A673 (cell line): ENCODE measurements at regions not wholly inside any gene's neighbourhood (a gene's known extent, or its start where the extent isn't known, plus 50 kb on each side); places are given as distances from the start of the nearest gene placed in this dataset.

Experiments
- BruUV-seq: library from RNA; stranded (reverse); fragments of 400-500 nt; replicated peaks from 2 replicates; lab custom pipeline; 2021; lab: Mats Ljungman, UMichigan
- CTCF ChIA-PET: fragments of 300-600 bp; sonication (Branson Sonifier 250); formaldehyde crosslinking; loops from one replicate; lab custom pipeline; 2022; ENCODE audit warnings: antibody characterized with exemption; lab: Charles Lee
- POLR2A ChIA-PET: fragments of 300-600 bp; sonication (Branson Sonifier 250); formaldehyde crosslinking; loops from one replicate; lab custom pipeline; 2022; ENCODE audit warnings: antibody characterized with exemption; ENCODE audit not compliant: low non-redundant PET; lab: Charles Lee
- DNase-seq: peaks from one replicate; pipeline ENCODE4 v3.0.0-alpha.2; 2015; ENCODE audit warnings: low spot score
- H3K27ac ChIP-seq: fragments of 200-600 bp; sonication (generic); 2 replicates; pipeline ENCODE4 v1.5.1; 2016; ENCODE audit warnings: mixed run types, low read depth, mild to moderate bottlenecking, mixed read lengths, antibody characterized with exemption, low read length; ENCODE audit not compliant: poor library complexity, severe bottlenecking
- H3K27me3 ChIP-seq: fragments of 200-600 bp; sonication (generic); replicated peaks from 2 replicates; pipeline ENCODE4 v1.6.1; 2017; ENCODE audit warnings: mixed run types, low read depth, mild to moderate bottlenecking, mixed read lengths, antibody characterized with exemption, low read length; ENCODE audit not compliant: insufficient read depth, poor library complexity
- H3K36me3 ChIP-seq: fragments of 200-600 bp; sonication (generic); 2 replicates; pipeline ENCODE4 v1.6.1; 2016; ENCODE audit warnings: mixed run types, mild to moderate bottlenecking, mixed read lengths, antibody characterized with exemption, low read length; ENCODE audit not compliant: insufficient read depth, poor library complexity, severe bottlenecking
- H3K4me1 ChIP-seq: fragments of 200-600 bp; sonication (generic); 2 replicates; pipeline ENCODE4 v1.6.1; 2017; ENCODE audit warnings: mixed run types, mild to moderate bottlenecking, mixed read lengths, antibody characterized with exemption, low read length; ENCODE audit not compliant: insufficient read depth, poor library complexity, severe bottlenecking
- H3K4me3 ChIP-seq: fragments of 200-600 bp; sonication (generic); 2 replicates; pipeline ENCODE4 v1.5.1; 2016; ENCODE audit warnings: low read depth, mixed run types, mild to moderate bottlenecking, mixed read lengths, low read length; ENCODE audit not compliant: poor library complexity, severe bottlenecking
- H3K9me3 ChIP-seq: fragments of 200-600 bp; sonication (generic); 2 replicates; pipeline ENCODE4 v1.6.1; 2016; ENCODE audit warnings: mixed run types, low read depth, mild to moderate bottlenecking, mixed read lengths, antibody characterized with exemption, low read length; ENCODE audit not compliant: poor library complexity, severe bottlenecking
- EZH2 ChIP-seq: fragments of 200-600 bp; sonication (generic); IDR thresholded peaks from 2 replicates; pipeline ENCODE4 v1.6.1; 2017; ENCODE audit warnings: borderline replicate concordance, low read depth, mild to moderate bottlenecking, mixed read lengths, antibody characterized with exemption, low read length; ENCODE audit not compliant: poor library complexity, severe bottlenecking
- intact Hi-C: fragments of 100-400 bp; cut with micrococcal nuclease; formaldehyde crosslinking; loops from one replicate; pipeline ENCODE4 v1.10.0; 2022; ENCODE audit not compliant: unreplicated experiment
- TF ChIP-seq, protein P1 (sequence below): fragments of 300-800, 200-600 bp; sonication (generic); conservative IDR thresholded peaks from 2 replicates; pipeline ENCODE4 v1.5.1; 2017; ENCODE audit warnings: low read depth, mild to moderate bottlenecking, antibody characterized with exemption, low read length, moderate library complexity, mixed read lengths

DNA sequence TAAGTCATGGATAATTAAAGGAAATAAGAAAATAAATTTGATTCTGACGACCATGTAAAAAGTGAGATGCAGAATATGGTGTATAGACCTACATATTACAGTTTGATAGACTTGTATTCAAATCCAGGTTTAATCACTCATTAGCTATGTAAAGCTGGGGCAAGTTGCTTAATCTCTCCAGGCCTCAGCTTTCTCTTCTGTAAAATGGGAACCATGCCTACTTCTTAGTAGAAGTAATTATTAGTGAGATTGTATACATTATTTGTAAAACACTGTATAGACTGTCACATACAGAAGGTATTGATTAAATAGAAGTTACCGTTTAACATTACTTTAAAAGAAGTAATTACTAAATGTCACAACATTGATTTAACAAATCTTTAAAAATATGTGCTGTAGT, 392.2 kb downstream of the STK39 start:
- intact Hi-C loops: no loop called here
- ChIA-PET CTCF (no interaction called here), POLR2A (no interaction called here)
- no TSS peak for BruUV-seq
- no peaks in the 10 kb centered on the region for H3K9me3 ChIP-seq
- no peaks in the 10 kb centered on the region for H3K27me3 ChIP-seq
- TF ChIP-seq, protein P1, sequence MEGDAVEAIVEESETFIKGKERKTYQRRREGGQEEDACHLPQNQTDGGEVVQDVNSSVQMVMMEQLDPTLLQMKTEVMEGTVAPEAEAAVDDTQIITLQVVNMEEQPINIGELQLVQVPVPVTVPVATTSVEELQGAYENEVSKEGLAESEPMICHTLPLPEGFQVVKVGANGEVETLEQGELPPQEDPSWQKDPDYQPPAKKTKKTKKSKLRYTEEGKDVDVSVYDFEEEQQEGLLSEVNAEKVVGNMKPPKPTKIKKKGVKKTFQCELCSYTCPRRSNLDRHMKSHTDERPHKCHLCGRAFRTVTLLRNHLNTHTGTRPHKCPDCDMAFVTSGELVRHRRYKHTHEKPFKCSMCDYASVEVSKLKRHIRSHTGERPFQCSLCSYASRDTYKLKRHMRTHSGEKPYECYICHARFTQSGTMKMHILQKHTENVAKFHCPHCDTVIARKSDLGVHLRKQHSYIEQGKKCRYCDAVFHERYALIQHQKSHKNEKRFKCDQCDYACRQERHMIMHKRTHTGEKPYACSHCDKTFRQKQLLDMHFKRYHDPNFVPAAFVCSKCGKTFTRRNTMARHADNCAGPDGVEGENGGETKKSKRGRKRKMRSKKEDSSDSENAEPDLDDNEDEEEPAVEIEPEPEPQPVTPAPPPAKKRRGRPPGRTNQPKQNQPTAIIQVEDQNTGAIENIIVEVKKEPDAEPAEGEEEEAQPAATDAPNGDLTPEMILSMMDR: no peak
- no peak overlapping the region for H3K27ac ChIP-seq
- H3K36me3 ChIP-seq: no peaks in the 10 kb centered on the region
- no peaks in the 10 kb centered on the region for H3K4me1 ChIP-seq
- no peak overlapping the region for H3K4me3 ChIP-seq
- no peak for DNase-seq

DNA sequence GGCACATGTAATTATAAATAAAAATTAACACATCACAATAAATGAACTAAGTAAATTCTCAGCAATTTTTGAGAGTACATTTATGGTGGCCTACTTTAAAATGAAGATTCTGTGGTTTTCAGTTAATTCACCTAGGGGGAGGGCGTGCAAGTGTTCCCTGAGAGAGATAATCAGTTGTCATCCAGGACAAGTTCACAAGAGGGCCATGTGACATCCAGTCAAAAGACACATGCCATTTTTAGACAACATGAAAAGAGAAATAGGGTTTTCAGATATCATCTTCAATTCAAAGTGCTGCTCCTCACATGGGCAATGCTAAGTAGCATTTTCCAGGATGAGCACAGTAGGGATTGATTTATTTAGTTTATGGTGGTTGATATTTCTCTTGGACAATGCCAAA, 393.7 kb downstream of the STK39 start:
- no peak for DNase-seq
- no peak for TF ChIP-seq EZH2
- no peaks in the 10 kb centered on the region for H3K4me1 ChIP-seq
- H3K4me3 ChIP-seq: no peak overlapping the region
- no peaks in the 10 kb centered on the region for H3K9me3 ChIP-seq
- H3K27ac ChIP-seq: no peak overlapping the region
- H3K36me3 ChIP-seq: no peaks in the 10 kb centered on the region
- intact Hi-C loops: no loop called here
- POLR2A ChIA-PET: no interaction called here
- no peaks in the 10 kb centered on the region for H3K27me3 ChIP-seq
- CTCF ChIA-PET: no interaction called here
- BruUV-seq: no TSS peak

DNA sequence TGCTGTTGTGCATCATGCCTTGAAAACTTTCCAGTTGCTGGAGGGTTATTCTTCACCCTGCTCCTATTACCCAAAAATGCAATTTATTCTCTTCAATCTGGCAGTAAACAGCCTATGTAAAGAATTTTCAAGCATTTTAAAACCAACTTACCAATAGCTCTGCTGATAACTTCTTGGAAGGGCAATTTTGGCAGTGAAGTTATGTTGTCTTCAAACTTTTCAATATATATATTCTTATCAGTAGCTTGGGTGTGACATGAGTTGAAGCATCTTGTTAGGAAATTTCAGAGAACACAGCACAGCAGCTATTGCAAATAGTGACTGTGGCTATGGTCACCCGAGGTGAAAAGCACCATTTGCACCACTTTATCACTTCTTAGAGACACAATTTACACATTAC, 395.5 kb downstream of the STK39 start:
- no TSS peak for BruUV-seq
- ChIA-PET CTCF (no interaction called here), POLR2A (no interaction called here)
- intact Hi-C loops: no loop called here
- DNase-seq: no peak
- Histone ChIP-seq H3K4me3 (no peak overlapping the region), H3K27ac (no peak overlapping the region), H3K9me3 (no peaks in the 10 kb centered on the region), H3K27me3 (no peaks in the 10 kb centered on the region), H3K4me1 (no peaks in the 10 kb centered on the region), H3K36me3 (no peaks in the 10 kb centered on the region)
- TF ChIP-seq, protein P1: no peak
- no peak for TF ChIP-seq EZH2

DNA sequence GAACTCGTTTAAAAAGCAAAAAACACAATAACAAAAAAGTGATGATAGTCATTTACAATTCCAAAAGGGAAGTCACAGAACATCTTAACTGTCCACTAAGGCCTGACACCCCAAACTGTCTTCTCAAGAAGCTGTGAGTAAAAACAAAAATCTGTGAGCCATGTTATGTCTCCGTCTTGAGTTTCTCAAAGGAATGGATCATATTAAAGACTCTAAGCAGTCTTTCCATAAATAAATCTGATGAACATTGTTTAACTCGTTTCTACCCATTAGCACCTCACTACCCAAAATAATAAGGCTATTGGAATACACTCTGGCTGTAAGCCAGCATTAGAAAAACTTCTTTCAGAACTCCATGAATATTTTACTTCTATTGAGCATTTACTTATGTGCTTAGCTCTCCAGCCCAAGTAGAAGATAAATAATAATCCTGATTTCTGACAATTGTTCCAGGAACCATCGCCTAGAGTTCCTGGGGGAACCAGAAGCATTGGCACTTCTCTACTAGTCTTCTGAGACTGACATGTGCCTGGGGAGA, 396.0 kb downstream of the STK39 start:
- Histone ChIP-seq H3K27me3 (no peaks in the 10 kb centered on the region), H3K9me3 (no peaks in the 10 kb centered on the region), H3K36me3 (no peaks in the 10 kb centered on the region), H3K4me3 (no peak overlapping the region), H3K27ac (no peak overlapping the region), H3K4me1 (no peaks in the 10 kb centered on the region)
- POLR2A ChIA-PET: no interaction called here
- no TSS peak for BruUV-seq
- intact Hi-C loops: no loop called here
- CTCF ChIA-PET: no interaction called here
- no peak for TF ChIP-seq EZH2
- TF ChIP-seq, protein P1: no peak
- no peak for DNase-seq
